Adrenal gland (tissue), 5 donors: ENCODE measurements at regions not wholly inside any gene's neighbourhood (a gene's known extent, or its start where the extent isn't known, plus 50 kb on each side); places are given as distances from the start of the nearest gene placed in this dataset.

Experiments
- CTCF ChIP-seq, 6 experiments: fragments of 450-650 bp in 4 of 6; fragments of 200-600 bp in 2 of 6; sonication (generic) in 1 of 6; IDR thresholded peaks; 1 replicate in 5 of 6; 2 replicates in 1 of 6; pipeline versions ENCODE4 v1.5.1 to v1.8.0; 2016 to 2021; ENCODE audit warnings: antibody characterized with exemption in 6 of 6, mild to moderate bottlenecking in 2 of 6, moderate library complexity in 1 of 6
- POLR2A ChIP-seq, 2 donors: fragments of 450-650 bp; IDR thresholded peaks; one replicate each; pipeline ENCODE4 v1.6.1; 2017; ENCODE audit warnings: antibody characterized with exemption in 2 of 2, mild to moderate bottlenecking in 2 of 2, moderate library complexity in 1 of 2
- donor health status: DM: no; HTN: no; CAD: no.

GRCh38 chr2:21658907-21659477 lies 535.2 kb downstream of the TDRD15 start:
- no peak for TF ChIP-seq POLR2A (IDR thresholded peaks at IDR 0.05)
- TF ChIP-seq CTCF (IDR thresholded peaks at IDR 0.05) = no peak
